ENCODE measurements at regions not wholly inside any gene's neighbourhood (a gene's known extent, or its start where the extent isn't known, plus 50 kb on each side); places are given as distances from the start of the nearest gene placed in this dataset.

GRCh38 chr18:11286431-11286830, 137.1 kb upstream of the PIEZO2 start:
- TF ChIP-seq POLR2A (IDR thresholded peaks at IDR 0.05): no peak
- TF ChIP-seq, protein P1, sequence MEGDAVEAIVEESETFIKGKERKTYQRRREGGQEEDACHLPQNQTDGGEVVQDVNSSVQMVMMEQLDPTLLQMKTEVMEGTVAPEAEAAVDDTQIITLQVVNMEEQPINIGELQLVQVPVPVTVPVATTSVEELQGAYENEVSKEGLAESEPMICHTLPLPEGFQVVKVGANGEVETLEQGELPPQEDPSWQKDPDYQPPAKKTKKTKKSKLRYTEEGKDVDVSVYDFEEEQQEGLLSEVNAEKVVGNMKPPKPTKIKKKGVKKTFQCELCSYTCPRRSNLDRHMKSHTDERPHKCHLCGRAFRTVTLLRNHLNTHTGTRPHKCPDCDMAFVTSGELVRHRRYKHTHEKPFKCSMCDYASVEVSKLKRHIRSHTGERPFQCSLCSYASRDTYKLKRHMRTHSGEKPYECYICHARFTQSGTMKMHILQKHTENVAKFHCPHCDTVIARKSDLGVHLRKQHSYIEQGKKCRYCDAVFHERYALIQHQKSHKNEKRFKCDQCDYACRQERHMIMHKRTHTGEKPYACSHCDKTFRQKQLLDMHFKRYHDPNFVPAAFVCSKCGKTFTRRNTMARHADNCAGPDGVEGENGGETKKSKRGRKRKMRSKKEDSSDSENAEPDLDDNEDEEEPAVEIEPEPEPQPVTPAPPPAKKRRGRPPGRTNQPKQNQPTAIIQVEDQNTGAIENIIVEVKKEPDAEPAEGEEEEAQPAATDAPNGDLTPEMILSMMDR (IDR thresholded peaks at IDR 0.05): no peak
